Fibroblast of lung (primary cell): ENCODE measurements at regions not wholly inside any gene's neighbourhood (a gene's known extent, or its start where the extent isn't known, plus 50 kb on each side); places are given as distances from the start of the nearest gene placed in this dataset.

Experiments used
- DNase-seq, 2 donors: peaks; one replicate each; pipeline versions ENCODE4 v3.0.0 to v3.0.0-alpha.2; 2010; ENCODE audit warnings: low read depth in 2 of 2
- H2AFZ ChIP-seq: 2 replicates; pipeline ENCODE4 v1.5.1; 2012; ENCODE audit warnings: low read length, control low read depth, inconsistent platforms
- H3K27ac ChIP-seq: 2 replicates; pipeline ENCODE4 v1.5.1; 2011; ENCODE audit warnings: low read length, control low read depth; ENCODE audit not compliant: insufficient read depth
- H3K27me3 ChIP-seq: 2 replicates; pipeline ENCODE4 v1.5.1; 2011; ENCODE audit warnings: mild to moderate bottlenecking, low read length; ENCODE audit not compliant: control insufficient read depth, insufficient read depth
- H3K36me3 ChIP-seq: 2 replicates; pipeline ENCODE4 v1.5.1; 2011; ENCODE audit warnings: low read length; ENCODE audit not compliant: control insufficient read depth, insufficient read depth
- H3K4me1 ChIP-seq: 2 replicates; pipeline ENCODE4 v1.5.1; 2011; ENCODE audit warnings: low read length; ENCODE audit not compliant: control insufficient read depth, insufficient read depth; ENCODE audit errors: extremely low read depth
- H3K4me2 ChIP-seq: 2 replicates; pipeline ENCODE4 v1.5.1; 2011; ENCODE audit warnings: low read length, control low read depth; ENCODE audit not compliant: insufficient read depth; ENCODE audit errors: extremely low read depth
- H3K4me3 ChIP-seq, 4 experiments: fragments of 200-600 bp in 1 of 4; sonication (generic) in 1 of 4; replicated peaks in 1 of 4; 2 replicates each; pipeline ENCODE4 v1.5.1; 2011 to 2016; ENCODE audit warnings: low read length in 4 of 4, low read depth in 3 of 4, mild to moderate bottlenecking in 3 of 4, control low read depth in 2 of 4, inconsistent platforms in 1 of 4, mixed read lengths in 1 of 4; ENCODE audit not compliant: insufficient read depth in 1 of 4; ENCODE audit errors: control extremely low read depth in 1 of 4
- H3K79me2 ChIP-seq: 2 replicates; pipeline ENCODE4 v1.5.1; 2012; ENCODE audit warnings: mild to moderate bottlenecking, low read length, inconsistent platforms; ENCODE audit not compliant: control insufficient read depth, insufficient read depth
- H3K9ac ChIP-seq: 2 replicates; pipeline ENCODE4 v1.5.1; 2011; ENCODE audit warnings: mild to moderate bottlenecking, low read length, control low read depth; ENCODE audit not compliant: insufficient read depth
- H3K9me3 ChIP-seq: 2 replicates; pipeline ENCODE4 v1.5.1; 2012; ENCODE audit warnings: low read depth, low read length; ENCODE audit not compliant: control insufficient read depth, insufficient read depth
- H4K20me1 ChIP-seq: 2 replicates; pipeline ENCODE4 v1.5.1; 2011; ENCODE audit warnings: low read length; ENCODE audit not compliant: control insufficient read depth, insufficient read depth; ENCODE audit errors: extremely low read depth
- CTCF ChIP-seq, 2 donors: IDR thresholded peaks in 1 of 2; conservative IDR thresholded peaks in 1 of 2; 1 replicate in 1 of 2; 2 replicates in 1 of 2; pipeline ENCODE4 v1.5.1; 2011 to 2012; ENCODE audit warnings: low read length in 2 of 2, control low read depth in 1 of 2, inconsistent platforms in 1 of 2, low read depth in 1 of 2, mild to moderate bottlenecking in 1 of 2
- EZH2 ChIP-seq: IDR thresholded peaks from 2 replicates; pipeline ENCODE4 v1.5.1; 2012; ENCODE audit warnings: low read length, control low read depth, mild to moderate bottlenecking; ENCODE audit errors: missing control alignments

- Histone ChIP-seq H3K4me3 (no peak overlapping the region), H3K36me3 (no peaks in the 10 kb centered on the region), H3K79me2 (no peaks in the 10 kb centered on the region), H3K9me3 (no peaks in the 10 kb centered on the region), H4K20me1 (no peaks in the 10 kb centered on the region), H3K27me3 (no peaks in the 10 kb centered on the region), H3K4me1 (no peaks in the 10 kb centered on the region), H3K9ac (no peak overlapping the region), H3K27ac (no peak overlapping the region), H3K4me2 (no peak overlapping the region), H2AFZ (no peak overlapping the region)
- no peak for TF ChIP-seq CTCF (conservative IDR thresholded peaks at IDR 0.05 in 1 of 2, IDR thresholded peaks at IDR 0.05 in 1 of 2; ENCODE audit: low read depth in 1 of 2, low read length in 2 of 2)
- TF ChIP-seq EZH2: no peak
- no peak for DNase-seq
These were observed 303.7 kb downstream of the KCNJ2 start for GRCh38 chr17:70473049-70473448.

GRCh38 chr17:70476368-70476767 is 307.0 kb downstream of the KCNJ2 start:
- no peak for DNase-seq
- no peak overlapping the region for H2AFZ ChIP-seq
- H3K27ac ChIP-seq: no peak overlapping the region
- H3K4me3 ChIP-seq: no peak overlapping the region
- no peaks in the 10 kb centered on the region for H3K4me1 ChIP-seq
- no peaks in the 10 kb centered on the region for H3K9me3 ChIP-seq
- H4K20me1 ChIP-seq: no peaks in the 10 kb centered on the region
- H3K27me3 ChIP-seq: no peaks in the 10 kb centered on the region
- H3K79me2 ChIP-seq: no peaks in the 10 kb centered on the region
- H3K36me3 ChIP-seq: no peaks in the 10 kb centered on the region
- H3K9ac ChIP-seq: no peak overlapping the region
- no peak overlapping the region for H3K4me2 ChIP-seq
- TF ChIP-seq EZH2: no peak
- no peak for TF ChIP-seq CTCF (conservative IDR thresholded peaks at IDR 0.05 in 1 of 2, IDR thresholded peaks at IDR 0.05 in 1 of 2; ENCODE audit: low read depth in 1 of 2, low read length in 2 of 2)

GRCh38 chr17:70478902-70479301 is 309.6 kb downstream of the KCNJ2 start:
- Histone ChIP-seq H3K9ac (no peak overlapping the region), H4K20me1 (no peaks in the 10 kb centered on the region), H3K4me3 (no peak overlapping the region), H3K4me2 (no peak overlapping the region), H3K36me3 (no peaks in the 10 kb centered on the region), H2AFZ (no peak overlapping the region), H3K27ac (no peak overlapping the region), H3K79me2 (no peaks in the 10 kb centered on the region), H3K27me3 (no peaks in the 10 kb centered on the region), H3K4me1 (no peaks in the 10 kb centered on the region), H3K9me3 (no peaks in the 10 kb centered on the region)
- DNase-seq: peak in 1 of 2 donors; percentile 61
- TF ChIP-seq CTCF (conservative IDR thresholded peaks at IDR 0.05 in 1 of 2, IDR thresholded peaks at IDR 0.05 in 1 of 2; ENCODE audit: low read depth in 1 of 2, low read length in 2 of 2) (no peak), EZH2 (no peak)
